ENCODE measurements at regions not wholly inside any gene's neighbourhood (a gene's known extent, or its start where the extent isn't known, plus 50 kb on each side); places are given as distances from the start of the nearest gene placed in this dataset.

GRCh38 chr18:62629031-62629430 lies 86.3 kb upstream of the PHLPP1 start:
- TF ChIP-seq POLR2AphosphoS5 (IDR thresholded peaks at IDR 0.05; ENCODE audit: low read depth) (no peak), CTCF (conservative IDR thresholded peaks at IDR 0.05; ENCODE audit: low read depth in 2 of 2) (no peak), REST (IDR thresholded peaks at IDR 0.05; ENCODE audit: unreplicated experiment) (no peak), EZH2phosphoT487 (IDR thresholded peaks at IDR 0.05; ENCODE audit: unreplicated experiment) (no peak), CREB1 (CRISPR knock-in tag; IDR thresholded peaks at IDR 0.05; ENCODE audit: low read depth) (no peak), EZH2 (IDR thresholded peaks at IDR 0.05; ENCODE audit: low read depth, unreplicated experiment) (no peak), ETS1 (IDR thresholded peaks at IDR 0.05) (no peak), JUNB (IDR thresholded peaks at IDR 0.05; ENCODE audit: unreplicated experiment) (no peak), ZNF114 (CRISPR knock-in tag; IDR thresholded peaks at IDR 0.05) (no peak)

All from GM23338 (cell line).